ENCODE measurements at regions not wholly inside any gene's neighbourhood (a gene's known extent, or its start where the extent isn't known, plus 50 kb on each side); places are given as distances from the start of the nearest gene placed in this dataset.

DNA sequence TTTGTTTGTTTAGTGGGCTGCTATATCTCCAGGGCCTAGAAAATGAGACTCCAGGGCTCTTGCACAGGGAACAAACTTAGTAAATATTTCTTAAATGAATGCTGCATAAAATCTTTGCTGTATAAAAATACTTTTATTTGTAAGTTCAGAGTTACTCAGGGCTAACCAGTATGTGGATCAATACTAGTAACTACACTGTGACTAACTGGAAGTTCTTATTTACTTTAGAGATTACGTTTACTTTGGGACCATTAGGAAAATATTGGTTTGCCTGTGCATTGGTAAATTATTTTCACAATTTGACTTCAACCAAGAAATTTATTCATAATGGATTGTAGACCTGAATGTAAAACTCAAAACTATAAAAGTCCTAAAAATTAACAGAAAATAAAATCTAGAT, 575.5 kb downstream of the RNF144A start:
- TF ChIP-seq, protein P1, sequence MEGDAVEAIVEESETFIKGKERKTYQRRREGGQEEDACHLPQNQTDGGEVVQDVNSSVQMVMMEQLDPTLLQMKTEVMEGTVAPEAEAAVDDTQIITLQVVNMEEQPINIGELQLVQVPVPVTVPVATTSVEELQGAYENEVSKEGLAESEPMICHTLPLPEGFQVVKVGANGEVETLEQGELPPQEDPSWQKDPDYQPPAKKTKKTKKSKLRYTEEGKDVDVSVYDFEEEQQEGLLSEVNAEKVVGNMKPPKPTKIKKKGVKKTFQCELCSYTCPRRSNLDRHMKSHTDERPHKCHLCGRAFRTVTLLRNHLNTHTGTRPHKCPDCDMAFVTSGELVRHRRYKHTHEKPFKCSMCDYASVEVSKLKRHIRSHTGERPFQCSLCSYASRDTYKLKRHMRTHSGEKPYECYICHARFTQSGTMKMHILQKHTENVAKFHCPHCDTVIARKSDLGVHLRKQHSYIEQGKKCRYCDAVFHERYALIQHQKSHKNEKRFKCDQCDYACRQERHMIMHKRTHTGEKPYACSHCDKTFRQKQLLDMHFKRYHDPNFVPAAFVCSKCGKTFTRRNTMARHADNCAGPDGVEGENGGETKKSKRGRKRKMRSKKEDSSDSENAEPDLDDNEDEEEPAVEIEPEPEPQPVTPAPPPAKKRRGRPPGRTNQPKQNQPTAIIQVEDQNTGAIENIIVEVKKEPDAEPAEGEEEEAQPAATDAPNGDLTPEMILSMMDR (IDR thresholded peaks at IDR 0.05) = no peak
- TF ChIP-seq POLR2A (IDR thresholded peaks at IDR 0.05) = no peak

Data from heart left ventricle (tissue), 13 donors.